Eye (tissue), 1 donor: ENCODE measurements at regions not wholly inside any gene's neighbourhood (a gene's known extent, or its start where the extent isn't known, plus 50 kb on each side); places are given as distances from the start of the nearest gene placed in this dataset.

Source experiments
- DNase-seq: peaks from one replicate; pipeline ENCODE4 v3.0.0-alpha.2; 2015

DNA sequence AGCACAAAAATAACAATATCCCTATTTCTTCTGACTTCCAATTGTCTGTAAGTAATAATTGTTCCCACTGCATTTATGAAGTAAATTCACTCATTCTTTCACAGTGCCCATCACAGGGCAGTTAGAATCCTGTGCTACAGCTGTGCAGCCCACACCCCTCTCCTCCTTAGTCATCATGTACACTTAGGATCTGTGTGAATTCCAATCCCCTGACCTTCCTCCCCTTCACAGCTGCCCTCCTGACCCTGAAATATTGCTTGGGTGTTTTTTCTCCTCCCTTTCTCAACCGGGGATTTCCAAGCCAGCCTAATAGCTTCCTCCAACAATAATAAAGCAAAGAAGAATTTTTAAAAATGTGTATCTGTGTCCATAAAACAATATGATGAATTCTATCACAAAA, 91.5 kb upstream of the BEND6 start:
- DNase-seq, result no peak

DNA sequence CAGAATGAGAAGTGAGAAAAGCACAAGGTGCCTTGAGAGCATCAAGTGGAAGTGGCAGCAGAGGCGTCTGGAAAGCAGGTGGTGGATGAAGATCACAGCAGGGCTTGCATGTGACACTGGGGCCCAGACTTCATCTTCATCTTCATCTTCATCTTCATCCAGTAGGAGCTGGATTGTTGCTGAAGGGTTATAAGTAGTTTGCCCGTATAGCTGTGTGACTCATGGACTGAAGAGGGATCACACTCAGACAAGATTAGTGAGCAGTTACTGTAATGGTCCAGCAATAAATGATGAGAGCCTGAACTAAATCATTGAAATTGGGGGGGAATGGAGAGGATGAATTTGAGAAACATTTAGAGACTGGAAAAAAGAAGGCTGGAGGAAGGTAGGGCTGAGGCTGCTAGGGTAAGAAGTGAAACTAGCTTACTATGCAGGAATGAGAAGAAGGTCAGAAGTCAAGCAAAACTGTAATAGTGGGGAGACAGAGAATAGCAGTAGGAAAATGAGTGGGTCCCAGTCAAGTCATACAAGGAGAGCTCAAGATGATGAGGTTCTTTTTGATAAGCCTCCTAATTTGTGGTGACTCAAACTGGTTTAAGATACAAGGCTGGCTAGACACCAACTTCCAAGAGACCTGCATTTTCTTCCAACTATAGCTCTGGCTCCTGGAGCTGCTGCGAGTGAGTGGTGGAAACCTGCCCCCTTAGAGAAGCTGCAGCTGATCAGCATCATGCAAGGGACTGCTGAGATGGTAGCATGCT, 92.3 kb upstream of the BEND6 start:
- no peak for DNase-seq

DNA sequence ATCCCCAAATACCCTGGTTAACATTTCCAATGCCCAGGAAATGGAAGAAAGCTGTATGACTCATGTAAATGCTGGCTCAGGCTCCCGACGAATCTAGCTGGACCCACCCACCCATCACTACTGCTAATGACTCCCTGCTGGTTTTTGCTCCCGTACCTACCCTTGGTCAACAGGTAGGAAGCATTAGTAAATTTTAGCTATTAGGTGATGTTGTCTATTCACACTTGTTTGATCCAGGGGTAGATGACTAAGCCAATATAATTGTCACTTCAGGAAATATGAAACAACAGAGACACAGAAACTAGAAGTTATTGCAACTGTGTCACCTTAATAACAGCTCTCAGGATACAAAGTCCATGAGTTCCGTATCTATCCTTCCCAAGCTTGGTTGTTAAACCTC, 94.4 kb upstream of the BEND6 start:
- DNase-seq, result no peak

- DNase-seq, result no peak
These were observed 98.8 kb upstream of the BEND6 start for GRCh38 chr6:56856036-56856580.

- DNase-seq, result no peak
These were observed 100.8 kb upstream of the BEND6 start for GRCh38 chr6:56854086-56854485.

- DNase-seq, result peak; percentile 24
These were observed 101.4 kb upstream of the BEND6 start for GRCh38 chr6:56853541-56853940.

DNA sequence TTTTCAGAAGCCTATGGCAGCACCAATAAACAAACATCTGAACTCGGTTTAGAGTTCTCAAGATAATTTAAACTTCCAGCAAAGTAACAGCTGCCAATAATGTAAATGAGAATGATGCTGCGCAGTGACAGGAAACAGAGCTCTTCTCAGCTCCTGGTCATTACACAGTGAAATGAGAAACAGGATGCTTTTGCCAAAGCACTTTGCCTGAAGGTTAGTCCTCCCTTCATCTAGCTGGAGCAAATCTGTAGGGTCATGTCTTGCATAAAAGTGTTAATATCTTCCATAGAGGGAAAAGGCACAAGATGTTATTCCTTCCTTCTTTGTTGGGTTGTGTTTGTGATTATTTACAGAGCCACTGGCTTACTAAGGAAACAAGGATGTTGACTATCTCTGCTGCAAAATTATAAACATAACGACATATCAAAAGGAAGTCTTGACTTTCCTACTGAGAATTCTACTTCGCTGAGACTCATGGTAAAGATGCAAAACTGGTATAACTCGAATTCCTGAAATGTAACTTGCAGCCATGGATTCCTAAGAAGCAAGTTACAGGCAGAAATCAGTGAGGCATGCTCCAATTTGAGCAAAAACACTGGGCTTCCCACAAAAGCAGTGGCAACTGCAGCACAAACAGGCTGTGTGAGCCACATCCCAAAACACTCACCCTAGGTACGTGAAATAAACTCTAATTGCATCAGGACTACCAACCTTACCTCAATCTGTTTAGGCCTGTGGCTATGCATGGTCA, 102.5 kb upstream of the BEND6 start:
- peak; percentile 66 for DNase-seq

DNA sequence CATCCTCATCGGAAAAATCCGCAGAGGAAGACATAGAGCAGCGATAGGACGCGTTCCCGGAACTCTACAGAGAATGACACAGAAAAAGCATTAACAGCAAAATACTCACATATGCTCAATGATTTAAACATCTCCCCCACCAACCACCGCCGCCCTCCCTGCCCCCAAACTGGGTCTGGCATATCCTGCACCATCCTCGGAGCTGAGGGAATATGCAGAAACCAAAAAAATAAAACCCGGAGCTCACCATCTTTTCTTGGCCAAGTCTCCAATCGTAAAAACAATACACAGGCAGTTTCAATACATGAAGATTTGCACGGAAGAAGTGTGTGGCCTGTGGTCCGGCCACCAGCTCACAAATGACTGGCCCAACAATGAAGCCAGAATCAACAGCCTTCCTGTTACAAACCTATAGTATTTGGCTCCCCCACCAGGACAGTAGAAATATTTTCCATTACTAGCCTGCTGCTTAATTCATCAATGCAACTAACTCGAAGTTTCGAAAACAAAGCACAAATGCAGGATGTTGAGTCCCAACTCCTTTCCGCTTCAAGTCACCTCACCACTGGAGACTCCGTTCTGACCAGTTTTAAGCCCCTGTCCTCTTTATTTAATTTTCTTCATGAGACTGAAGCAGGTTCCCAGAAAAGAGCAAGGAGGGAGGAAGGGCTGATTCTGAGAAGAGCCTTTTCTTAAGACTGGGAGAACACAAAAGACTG, 103.2 kb upstream of the BEND6 start:
- DNase-seq, result peak; percentile 92

GRCh38 chr6:56851074-56851473, 103.8 kb upstream of the BEND6 start:
- peak; percentile 50 for DNase-seq

GRCh38 chr6:56850626-56851025, 104.3 kb upstream of the BEND6 start:
- peak; percentile 33 for DNase-seq

GRCh38 chr6:56849896-56850295, 105.0 kb upstream of the BEND6 start:
- DNase-seq, result peak; percentile 35

DNA sequence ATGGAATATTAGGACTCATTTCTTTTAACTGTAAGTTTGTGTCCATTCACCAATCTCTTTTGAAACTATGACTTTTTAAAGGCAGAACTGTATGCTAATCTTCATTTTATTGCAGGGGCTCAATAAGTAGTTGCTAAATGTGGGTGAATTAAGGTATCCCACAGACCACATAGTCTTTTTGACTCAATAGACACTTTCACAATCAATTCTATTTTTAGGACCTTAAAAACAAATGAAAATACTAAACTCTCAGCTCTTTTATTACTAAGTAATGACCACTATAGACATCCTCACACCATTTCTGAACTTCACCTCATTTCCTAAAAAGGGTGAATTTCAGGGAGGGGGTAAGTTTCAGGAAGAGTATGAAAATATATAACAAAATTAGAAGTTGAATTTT, 106.8 kb upstream of the BEND6 start:
- no peak for DNase-seq

GRCh38 chr6:56845032-56845431, 109.9 kb upstream of the BEND6 start:
- no peak for DNase-seq

- peak; percentile 93 for DNase-seq
These were observed 111.2 kb upstream of the BEND6 start for GRCh38 chr6:56843476-56844349.

DNA sequence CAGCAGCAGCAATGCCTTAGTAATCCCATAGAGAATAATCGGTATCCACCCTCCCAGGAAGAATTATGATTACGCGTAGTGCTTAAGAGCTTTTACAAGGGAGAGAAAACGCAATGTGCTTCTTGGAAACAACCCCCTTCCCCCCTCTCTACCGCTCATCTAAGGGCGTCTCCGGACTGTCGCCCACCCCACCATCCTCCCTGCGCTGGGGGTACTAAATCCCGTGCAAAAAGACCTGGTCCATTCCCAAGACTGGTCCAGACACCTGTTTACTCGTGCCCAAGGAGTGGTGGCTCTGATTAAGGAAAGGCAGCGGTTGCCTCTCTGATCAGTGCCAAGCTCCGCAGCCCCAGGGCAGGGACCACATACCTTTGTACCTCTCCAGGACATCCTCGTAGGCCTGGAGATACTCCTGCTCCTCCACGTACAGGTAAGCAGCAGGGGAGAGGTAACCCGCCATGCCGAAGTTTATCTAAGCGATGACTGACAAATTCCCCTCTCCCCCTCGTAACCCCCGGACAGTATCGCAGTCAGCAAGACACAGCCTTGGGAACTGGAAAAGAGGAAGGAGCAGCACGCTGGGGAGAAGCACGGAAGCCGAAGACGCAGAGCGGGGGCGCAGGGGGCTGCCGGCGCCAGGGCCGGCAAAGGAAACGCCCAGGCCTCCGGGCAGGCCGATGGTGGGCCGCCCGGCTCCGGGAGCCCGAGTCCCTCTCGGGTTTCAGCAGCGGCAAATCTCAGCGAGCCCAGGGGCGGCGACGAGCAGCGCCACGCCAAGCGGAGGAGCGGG, 112.0 kb upstream of the BEND6 start:
- peak; percentile 83 for DNase-seq

DNA sequence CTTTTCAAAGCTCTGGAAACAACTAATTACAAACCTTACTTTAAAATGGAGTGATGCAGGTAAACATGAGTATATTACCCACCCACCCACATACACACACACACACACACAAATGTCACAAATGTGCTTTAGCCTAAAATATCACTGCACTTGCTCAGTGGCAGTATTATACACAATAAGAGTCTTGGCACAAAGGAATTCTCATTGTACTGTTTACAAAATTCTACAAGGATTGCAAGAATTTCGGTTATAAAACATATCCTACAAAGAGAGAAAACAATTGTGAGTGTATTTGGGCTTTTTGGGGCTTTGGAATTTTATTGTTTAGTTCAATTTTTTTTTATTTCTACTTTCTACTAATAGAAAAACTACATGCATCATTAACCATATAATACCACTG, 113.2 kb upstream of the BEND6 start:
- DNase-seq, result peak; percentile 21

DNA sequence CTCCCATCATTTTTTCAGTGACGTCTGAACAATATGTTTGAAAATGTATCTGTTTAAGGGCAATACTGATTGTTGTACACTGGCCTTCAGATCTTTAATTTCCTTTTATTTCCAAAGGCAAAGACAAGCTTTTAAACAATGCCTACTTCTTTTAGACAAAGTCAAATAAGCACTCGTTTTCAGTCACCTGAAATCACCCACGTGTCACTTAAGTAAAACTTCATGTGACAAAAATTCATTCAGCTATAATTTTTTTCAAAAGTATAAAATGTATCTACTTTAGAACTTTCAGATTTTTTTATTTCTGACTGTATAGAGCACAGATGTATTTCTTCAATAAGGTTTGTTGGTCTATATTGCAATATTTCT, 113.5 kb upstream of the BEND6 start:
- DNase-seq, result no peak

GRCh38 chr6:56840467-56841380, 114.2 kb upstream of the BEND6 start:
- DNase-seq, result peak; percentile 74

DNA sequence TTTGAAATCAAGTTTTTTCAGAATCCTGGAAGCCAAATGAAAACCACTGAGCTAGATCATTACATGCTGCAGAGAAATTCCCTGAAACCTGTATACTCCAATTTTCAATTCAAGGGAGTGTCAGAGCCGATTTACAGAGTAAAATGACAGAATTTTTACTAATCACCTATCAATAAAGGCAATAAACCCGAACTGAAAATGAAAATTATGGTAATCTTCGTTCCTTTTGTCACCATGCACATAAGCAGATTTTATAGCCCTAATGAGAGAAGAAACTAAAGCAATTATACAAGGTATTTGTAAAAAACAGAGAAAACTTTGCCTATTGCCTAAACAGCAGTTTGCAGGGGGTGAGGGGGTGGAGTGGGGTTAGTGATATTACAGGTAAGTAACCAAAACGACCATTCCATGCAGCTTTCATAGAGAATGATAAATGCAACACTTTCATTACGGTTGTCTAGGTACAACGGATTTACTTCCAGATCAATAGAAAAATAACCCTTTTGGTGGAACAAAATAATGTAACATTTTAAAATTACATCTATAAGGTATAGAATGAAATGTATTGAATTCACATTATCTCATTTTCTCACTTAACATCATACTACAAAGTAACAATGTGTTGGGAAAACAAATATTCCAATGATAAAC, 115.2 kb upstream of the BEND6 start:
- no peak for DNase-seq

DNA sequence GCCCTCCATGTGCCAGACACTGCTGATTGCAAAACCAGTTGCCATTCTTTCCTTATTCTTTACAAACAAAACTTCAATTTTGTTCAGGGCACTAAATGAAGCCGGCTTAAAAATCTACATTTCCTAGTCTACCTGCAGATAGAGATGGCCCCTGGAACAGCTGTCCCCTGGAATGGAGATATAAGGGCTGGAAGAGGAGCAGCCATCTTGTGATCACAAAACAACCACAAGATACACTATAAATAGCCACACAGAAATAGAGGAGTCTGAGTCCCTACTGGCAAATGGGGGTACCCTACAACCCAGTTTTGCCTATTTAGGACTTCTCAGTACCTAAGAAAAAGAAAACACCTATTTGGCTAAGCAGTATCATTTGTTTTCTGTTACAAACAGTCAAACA, 115.9 kb upstream of the BEND6 start:
- no peak for DNase-seq
